ENCODE measurements at regions not wholly inside any gene's neighbourhood (a gene's known extent, or its start where the extent isn't known, plus 50 kb on each side); places are given as distances from the start of the nearest gene placed in this dataset.

DNA sequence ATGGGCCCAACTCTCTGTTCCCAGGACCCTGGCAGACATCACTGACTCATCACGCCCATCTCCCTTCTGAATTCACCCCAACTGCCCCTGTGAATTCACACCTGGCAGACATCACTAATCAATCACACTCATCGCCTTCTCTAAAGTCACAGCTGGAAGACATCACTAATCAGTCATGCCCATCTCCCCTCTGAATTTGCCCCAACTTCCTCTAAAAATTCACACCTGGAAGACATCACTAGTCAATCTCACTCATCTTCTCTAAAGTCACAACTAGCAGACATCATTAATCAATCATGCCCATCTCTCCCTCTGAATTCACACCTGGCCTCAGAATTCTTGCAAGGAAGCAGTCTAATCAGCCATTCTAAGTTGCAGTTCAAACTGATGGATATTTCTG lies 111.1 kb downstream of the FOXA2 start:
- H3K9me1 ChIP-seq (ENCODE audit: control insufficient read depth, extremely low read depth, insufficient read depth, low read length), result no peaks in the 10 kb centered on the region
- dilution Hi-C loops (cut with MboI; ENCODE audit: extremely low pct_ligation_motif_present, low sequenced_read_pairs), result no loop called here
- FAIRE-seq, result no peak
- H3K4me1 ChIP-seq (ENCODE audit: control insufficient read depth, extremely low read depth, insufficient read depth, low read length), result no peaks in the 10 kb centered on the region
- H3K27me3 ChIP-seq (ENCODE audit: control insufficient read depth, extremely low read depth, insufficient read depth, low read length), result no peaks in the 10 kb centered on the region
- TF ChIP-seq, protein P1, sequence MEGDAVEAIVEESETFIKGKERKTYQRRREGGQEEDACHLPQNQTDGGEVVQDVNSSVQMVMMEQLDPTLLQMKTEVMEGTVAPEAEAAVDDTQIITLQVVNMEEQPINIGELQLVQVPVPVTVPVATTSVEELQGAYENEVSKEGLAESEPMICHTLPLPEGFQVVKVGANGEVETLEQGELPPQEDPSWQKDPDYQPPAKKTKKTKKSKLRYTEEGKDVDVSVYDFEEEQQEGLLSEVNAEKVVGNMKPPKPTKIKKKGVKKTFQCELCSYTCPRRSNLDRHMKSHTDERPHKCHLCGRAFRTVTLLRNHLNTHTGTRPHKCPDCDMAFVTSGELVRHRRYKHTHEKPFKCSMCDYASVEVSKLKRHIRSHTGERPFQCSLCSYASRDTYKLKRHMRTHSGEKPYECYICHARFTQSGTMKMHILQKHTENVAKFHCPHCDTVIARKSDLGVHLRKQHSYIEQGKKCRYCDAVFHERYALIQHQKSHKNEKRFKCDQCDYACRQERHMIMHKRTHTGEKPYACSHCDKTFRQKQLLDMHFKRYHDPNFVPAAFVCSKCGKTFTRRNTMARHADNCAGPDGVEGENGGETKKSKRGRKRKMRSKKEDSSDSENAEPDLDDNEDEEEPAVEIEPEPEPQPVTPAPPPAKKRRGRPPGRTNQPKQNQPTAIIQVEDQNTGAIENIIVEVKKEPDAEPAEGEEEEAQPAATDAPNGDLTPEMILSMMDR (optimal IDR thresholded peaks at IDR 0.05 in 1 of 3, IDR thresholded peaks at IDR 0.05 in 1 of 3, conservative IDR thresholded peaks at IDR 0.05 in 1 of 3; ENCODE audit: extremely low read depth in 1 of 3, insufficient read depth in 2 of 3, low read length in 3 of 3), result no peak
- no peak for TF ChIP-seq EZH2 (IDR thresholded peaks at IDR 0.05; ENCODE audit: low read length)
- no peak overlapping the region for H3K4me3 ChIP-seq (ENCODE audit: control insufficient read depth in 2 of 3, extremely low read depth in 1 of 3, insufficient read depth in 2 of 3, low read depth in 1 of 3, low read length in 3 of 3)
- H3K4me2 ChIP-seq (ENCODE audit: control insufficient read depth, extremely low read depth, insufficient read depth, low read depth, low read length), result no peak overlapping the region
- no peaks in the 10 kb centered on the region for H4K20me1 ChIP-seq (ENCODE audit: control insufficient read depth, extremely low read depth, insufficient read depth, low read length)
- H2AFZ ChIP-seq (ENCODE audit: control insufficient read depth, low read length), result no peak overlapping the region
- H3K9me3 ChIP-seq (ENCODE audit: control insufficient read depth, low read depth, low read length), result no peaks in the 10 kb centered on the region
- no peaks in the 10 kb centered on the region for H3K79me2 ChIP-seq (ENCODE audit: control insufficient read depth, insufficient read depth, low read length)
- no peaks in the 10 kb centered on the region for H3K36me3 ChIP-seq (ENCODE audit: control insufficient read depth in 2 of 2, extremely low read depth in 1 of 2, insufficient read depth in 2 of 2, low read length in 2 of 2)
- no peak for DNase-seq (ENCODE audit: low read depth, low spot score)
- no peak overlapping the region for H3K27ac ChIP-seq (ENCODE audit: control insufficient read depth, insufficient read depth, low read length)
- no peak overlapping the region for H3K9ac ChIP-seq (ENCODE audit: control insufficient read depth, extremely low read depth, insufficient read depth, low read length)

GRCh38 chr20:22472447-22473100 lies 111.8 kb downstream of the FOXA2 start:
- no peaks in the 10 kb centered on the region for H3K9me1 ChIP-seq (ENCODE audit: control insufficient read depth, extremely low read depth, insufficient read depth, low read length)
- H2AFZ ChIP-seq (ENCODE audit: control insufficient read depth, low read length), result no peak overlapping the region
- no peaks in the 10 kb centered on the region for H4K20me1 ChIP-seq (ENCODE audit: control insufficient read depth, extremely low read depth, insufficient read depth, low read length)
- no peaks in the 10 kb centered on the region for H3K79me2 ChIP-seq (ENCODE audit: control insufficient read depth, insufficient read depth, low read length)
- H3K4me2 ChIP-seq (ENCODE audit: control insufficient read depth, extremely low read depth, insufficient read depth, low read depth, low read length), result no peak overlapping the region
- no peaks in the 10 kb centered on the region for H3K27me3 ChIP-seq (ENCODE audit: control insufficient read depth, extremely low read depth, insufficient read depth, low read length)
- TF ChIP-seq, protein P1 (optimal IDR thresholded peaks at IDR 0.05 in 1 of 3, IDR thresholded peaks at IDR 0.05 in 1 of 3, conservative IDR thresholded peaks at IDR 0.05 in 1 of 3; ENCODE audit: extremely low read depth in 1 of 3, insufficient read depth in 2 of 3, low read length in 3 of 3), result no peak
- no peak for TF ChIP-seq EZH2 (IDR thresholded peaks at IDR 0.05; ENCODE audit: low read length)
- H3K9ac ChIP-seq (ENCODE audit: control insufficient read depth, extremely low read depth, insufficient read depth, low read length), result no peak overlapping the region
- H3K27ac ChIP-seq (ENCODE audit: control insufficient read depth, insufficient read depth, low read length), result no peak overlapping the region
- no peaks in the 10 kb centered on the region for H3K4me1 ChIP-seq (ENCODE audit: control insufficient read depth, extremely low read depth, insufficient read depth, low read length)
- H3K36me3 ChIP-seq (ENCODE audit: control insufficient read depth in 2 of 2, extremely low read depth in 1 of 2, insufficient read depth in 2 of 2, low read length in 2 of 2), result no peaks in the 10 kb centered on the region
- DNase-seq (ENCODE audit: low read depth, low spot score) (no peak), FAIRE-seq (no peak)
- no peaks in the 10 kb centered on the region for H3K9me3 ChIP-seq (ENCODE audit: control insufficient read depth, low read depth, low read length)
- no peak overlapping the region for H3K4me3 ChIP-seq (ENCODE audit: control insufficient read depth in 2 of 3, extremely low read depth in 1 of 3, insufficient read depth in 2 of 3, low read depth in 1 of 3, low read length in 3 of 3)
- dilution Hi-C loops (cut with MboI; ENCODE audit: extremely low pct_ligation_motif_present, low sequenced_read_pairs), result no loop called here
